ENCODE measurements at regions not wholly inside any gene's neighbourhood (a gene's known extent, or its start where the extent isn't known, plus 50 kb on each side); places are given as distances from the start of the nearest gene placed in this dataset.

DNA sequence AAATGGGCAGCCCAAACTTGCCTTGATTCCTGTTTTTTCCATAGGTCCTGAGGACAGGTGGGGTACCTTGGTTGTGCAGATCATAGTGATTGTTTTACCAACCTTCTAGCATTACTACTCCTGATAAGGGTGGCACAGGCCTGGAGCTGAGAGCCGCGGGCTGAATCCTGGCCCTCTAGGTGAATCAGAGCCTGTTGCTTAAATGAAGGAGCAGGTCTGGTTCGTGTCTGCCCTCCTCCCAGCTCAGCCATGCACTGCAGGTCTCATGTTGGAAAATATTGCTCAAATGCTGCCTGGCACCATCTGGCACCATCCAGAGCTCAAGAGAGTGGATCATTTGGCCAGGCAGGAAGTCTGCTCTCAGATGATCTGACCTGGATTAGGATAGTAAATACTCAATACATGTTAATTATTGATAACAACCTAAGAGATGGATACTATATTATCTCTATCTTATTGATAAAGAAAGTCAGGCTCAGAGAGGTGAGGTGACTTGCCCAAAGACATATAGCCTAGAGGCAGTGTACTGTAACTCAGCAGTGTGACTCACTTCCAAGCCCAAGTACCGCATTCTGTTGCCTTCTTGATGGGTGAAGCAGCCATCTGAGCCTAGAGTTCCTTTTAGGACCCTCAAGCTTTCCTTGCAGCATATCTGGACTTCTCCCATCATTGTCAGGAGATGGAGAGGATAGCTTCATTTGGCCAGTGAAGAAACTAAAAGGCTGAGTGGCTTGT, 104.3 kb upstream of the PITX1 start:
- Histone ChIP-seq H3K4me3 (ENCODE audit: low read length) (no peak overlapping the region), H3K9me3 (ENCODE audit: control insufficient read depth, low read length) (no peaks in the 10 kb centered on the region), H3K27me3 (ENCODE audit: control insufficient read depth, insufficient read depth, low read length) (no peaks in the 10 kb centered on the region), H3K9ac (ENCODE audit: low read length) (no peak overlapping the region), H3K36me3 (ENCODE audit: control insufficient read depth, insufficient read depth, low read length) (no peaks in the 10 kb centered on the region), H3K4me1 (ENCODE audit: control insufficient read depth, insufficient read depth, low read length) (peaks cover 58% of the 10 kb centered on the region)

DNA sequence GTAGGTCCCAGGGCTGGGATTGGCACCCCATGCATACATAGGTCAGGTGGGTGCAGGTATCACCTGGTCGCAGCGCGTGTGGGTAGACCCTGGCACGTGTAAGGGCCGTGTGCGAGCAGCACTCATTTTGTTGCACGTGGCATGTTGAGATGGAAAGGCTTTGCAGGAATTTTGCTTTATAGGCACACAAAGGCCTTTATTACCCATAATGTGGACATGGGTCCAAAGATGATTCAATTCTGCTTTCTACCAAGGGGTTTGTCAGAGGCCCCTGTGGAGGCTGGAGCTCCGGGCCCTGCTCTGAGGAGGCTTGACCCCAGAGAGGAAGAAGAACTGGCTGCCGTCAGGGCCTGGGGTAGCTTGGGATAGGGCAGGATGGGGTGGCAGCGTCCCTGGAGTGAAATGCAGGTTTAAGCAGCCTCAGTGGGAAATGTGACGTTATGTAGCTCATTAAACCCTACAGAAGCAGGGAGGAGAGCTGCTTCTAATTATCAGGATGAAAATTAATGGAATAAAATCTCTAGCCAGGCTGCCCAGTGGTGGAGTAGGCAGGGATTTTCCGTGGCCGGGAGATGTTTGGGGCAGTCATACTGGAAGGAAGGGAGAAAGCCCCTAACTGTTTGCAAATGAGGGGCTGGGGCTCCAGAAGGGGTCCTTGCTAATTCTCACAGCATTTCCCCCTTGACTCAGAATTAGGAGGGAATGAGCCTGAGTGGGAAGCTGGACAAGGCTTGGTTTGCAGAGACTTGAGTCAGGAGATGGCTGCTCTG, 103.3 kb upstream of the PITX1 start:
- Histone ChIP-seq H3K4me3 (ENCODE audit: low read length) (no peak overlapping the region), H3K36me3 (ENCODE audit: control insufficient read depth, insufficient read depth, low read length) (no peaks in the 10 kb centered on the region), H3K27me3 (ENCODE audit: control insufficient read depth, insufficient read depth, low read length) (no peaks in the 10 kb centered on the region), H3K9me3 (ENCODE audit: control insufficient read depth, low read length) (no peaks in the 10 kb centered on the region), H3K9ac (ENCODE audit: low read length) (no peak overlapping the region), H3K4me1 (ENCODE audit: control insufficient read depth, insufficient read depth, low read length) (peaks cover 55% of the 10 kb centered on the region)

GRCh38 chr5:135136546-135136945, 102.5 kb upstream of the PITX1 start:
- Histone ChIP-seq H3K4me3 (ENCODE audit: low read length) (no peak overlapping the region), H3K27me3 (ENCODE audit: control insufficient read depth, insufficient read depth, low read length) (no peaks in the 10 kb centered on the region), H3K9ac (ENCODE audit: low read length) (no peak overlapping the region), H3K4me1 (ENCODE audit: control insufficient read depth, insufficient read depth, low read length) (peaks cover 48% of the 10 kb centered on the region), H3K9me3 (ENCODE audit: control insufficient read depth, low read length) (no peaks in the 10 kb centered on the region), H3K36me3 (ENCODE audit: control insufficient read depth, insufficient read depth, low read length) (no peaks in the 10 kb centered on the region)

- peaks cover 39% of the 10 kb centered on the region for H3K4me1 ChIP-seq (ENCODE audit: control insufficient read depth, insufficient read depth, low read length)
- no peaks in the 10 kb centered on the region for H3K27me3 ChIP-seq (ENCODE audit: control insufficient read depth, insufficient read depth, low read length)
- no peaks in the 10 kb centered on the region for H3K9me3 ChIP-seq (ENCODE audit: control insufficient read depth, low read length)
- no peak overlapping the region for H3K9ac ChIP-seq (ENCODE audit: low read length)
- H3K36me3 ChIP-seq (ENCODE audit: control insufficient read depth, insufficient read depth, low read length): no peaks in the 10 kb centered on the region
- H3K4me3 ChIP-seq (ENCODE audit: low read length): no peak overlapping the region
These were observed 101.7 kb upstream of the PITX1 start for GRCh38 chr5:135135530-135136226.

DNA sequence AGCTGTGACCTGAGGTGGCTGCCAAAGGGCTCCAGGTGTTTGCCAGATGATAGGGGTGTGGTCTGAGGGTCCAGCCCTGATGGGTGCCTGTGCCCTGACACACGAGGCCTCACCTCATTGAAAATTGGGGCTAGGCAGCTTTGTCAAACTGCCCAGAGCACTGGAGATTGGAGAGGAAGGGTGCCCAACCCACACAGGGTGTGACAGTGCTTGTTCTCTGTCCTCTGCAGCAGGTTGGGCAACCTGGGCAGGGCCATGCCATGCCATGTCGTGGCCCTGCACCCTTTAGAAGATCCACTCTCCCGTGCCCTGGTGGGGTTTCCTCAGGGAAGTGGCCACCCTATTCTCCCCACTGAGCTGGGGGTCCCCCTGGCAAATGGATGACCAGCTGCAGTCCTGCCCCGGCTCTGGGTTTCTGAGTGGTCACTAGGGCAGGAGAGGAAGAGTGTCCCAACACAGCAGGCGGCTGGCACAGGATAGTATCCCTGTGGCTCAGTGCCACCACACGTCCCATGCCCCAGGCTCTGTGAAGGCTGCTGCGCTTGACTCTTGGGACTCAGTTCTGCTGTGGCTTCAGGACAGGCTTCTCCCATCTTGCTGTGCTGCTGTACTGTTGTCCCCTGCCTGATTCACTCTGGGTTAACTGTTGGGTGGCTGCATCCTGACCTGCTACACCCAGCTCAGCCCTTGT, 100.8 kb upstream of the PITX1 start:
- Histone ChIP-seq H3K9me3 (ENCODE audit: control insufficient read depth, low read length) (no peaks in the 10 kb centered on the region), H3K36me3 (ENCODE audit: control insufficient read depth, insufficient read depth, low read length) (no peaks in the 10 kb centered on the region), H3K4me1 (ENCODE audit: control insufficient read depth, insufficient read depth, low read length) (peaks cover 31% of the 10 kb centered on the region), H3K4me3 (ENCODE audit: low read length) (no peak overlapping the region), H3K9ac (ENCODE audit: low read length) (no peak overlapping the region), H3K27me3 (ENCODE audit: control insufficient read depth, insufficient read depth, low read length) (no peaks in the 10 kb centered on the region)

- Histone ChIP-seq H3K4me1 (ENCODE audit: control insufficient read depth, insufficient read depth, low read length) (peaks cover 31% of the 10 kb centered on the region), H3K27me3 (ENCODE audit: control insufficient read depth, insufficient read depth, low read length) (no peaks in the 10 kb centered on the region), H3K4me3 (ENCODE audit: low read length) (no peak overlapping the region), H3K9ac (ENCODE audit: low read length) (no peak overlapping the region), H3K36me3 (ENCODE audit: control insufficient read depth, insufficient read depth, low read length) (no peaks in the 10 kb centered on the region), H3K9me3 (ENCODE audit: control insufficient read depth, low read length) (no peaks in the 10 kb centered on the region)
These were observed 99.9 kb upstream of the PITX1 start for GRCh38 chr5:135133698-135134515.

DNA sequence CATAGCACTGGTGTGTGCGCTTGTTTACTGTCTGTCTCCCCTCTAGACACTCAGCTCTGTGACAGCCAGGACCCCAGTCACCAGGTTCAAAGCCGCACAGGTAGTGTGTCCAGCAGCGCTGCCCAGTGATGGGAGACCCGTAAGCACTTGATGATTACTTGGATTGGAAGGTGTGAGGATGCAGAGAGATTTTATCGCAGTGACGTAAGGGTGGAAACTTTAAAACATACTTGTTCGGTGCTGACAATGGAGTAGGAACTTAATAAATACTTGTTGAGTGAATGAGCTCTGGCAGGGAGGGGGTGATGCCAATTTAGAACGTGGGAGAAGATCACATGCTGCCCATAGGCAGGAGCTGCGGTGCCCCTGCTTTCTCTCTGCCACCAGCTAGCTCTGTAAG, 99.2 kb upstream of the PITX1 start:
- H3K4me1 ChIP-seq (ENCODE audit: control insufficient read depth, insufficient read depth, low read length): peaks cover 36% of the 10 kb centered on the region
- H3K27me3 ChIP-seq (ENCODE audit: control insufficient read depth, insufficient read depth, low read length): no peaks in the 10 kb centered on the region
- H3K36me3 ChIP-seq (ENCODE audit: control insufficient read depth, insufficient read depth, low read length): no peaks in the 10 kb centered on the region
- H3K9me3 ChIP-seq (ENCODE audit: control insufficient read depth, low read length): no peaks in the 10 kb centered on the region
- H3K4me3 ChIP-seq (ENCODE audit: low read length): no peak overlapping the region
- H3K9ac ChIP-seq (ENCODE audit: low read length): no peak overlapping the region

DNA sequence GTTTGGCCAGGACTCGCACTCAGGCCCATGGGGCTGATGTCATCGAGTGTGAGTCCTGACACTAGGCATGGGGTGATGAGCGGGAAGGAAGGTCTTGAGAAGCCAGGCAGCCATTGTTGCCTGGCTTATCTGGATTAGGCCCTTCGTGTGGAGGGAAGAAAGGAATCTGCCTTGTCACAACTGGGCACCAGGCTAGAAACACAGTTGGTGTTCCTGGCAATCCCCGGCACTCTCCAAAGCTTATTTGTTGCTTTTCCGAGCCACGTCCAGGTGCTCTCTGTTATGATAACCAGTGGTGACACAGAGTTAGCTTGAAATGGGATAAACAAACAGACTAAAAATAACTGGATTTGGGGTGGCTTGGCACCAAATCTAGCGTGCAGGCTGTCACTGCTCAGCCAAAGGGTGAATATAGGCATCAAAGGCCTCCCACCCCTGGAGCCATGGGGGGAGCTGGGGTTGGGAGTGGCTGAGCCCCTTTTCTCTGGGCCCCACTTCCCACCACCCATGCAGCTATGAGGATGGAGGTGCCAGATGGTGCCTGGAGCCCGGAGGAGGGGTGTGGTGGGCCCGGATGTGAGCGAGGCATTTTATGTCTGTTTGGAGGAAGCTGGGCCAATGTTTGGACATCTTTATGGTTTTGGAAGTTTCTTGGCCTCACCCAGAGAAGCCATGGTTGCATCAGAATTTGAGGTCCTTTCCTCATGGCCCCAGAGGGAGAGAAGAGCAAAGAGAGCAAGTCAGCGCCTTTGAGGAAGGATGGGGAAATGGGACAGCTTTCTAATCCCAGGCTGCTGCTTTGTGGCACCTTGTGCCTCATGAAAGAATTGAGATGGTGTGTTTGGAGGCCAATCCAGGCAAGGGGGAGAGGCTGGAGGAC, 98.0 kb upstream of the PITX1 start:
- Histone ChIP-seq H3K4me3 (ENCODE audit: low read length) (no peak overlapping the region), H3K9ac (ENCODE audit: low read length) (no peak overlapping the region), H3K36me3 (ENCODE audit: control insufficient read depth, insufficient read depth, low read length) (no peaks in the 10 kb centered on the region), H3K4me1 (ENCODE audit: control insufficient read depth, insufficient read depth, low read length) (peaks cover 47% of the 10 kb centered on the region), H3K27me3 (ENCODE audit: control insufficient read depth, insufficient read depth, low read length) (no peaks in the 10 kb centered on the region), H3K9me3 (ENCODE audit: control insufficient read depth, low read length) (no peaks in the 10 kb centered on the region)

DNA sequence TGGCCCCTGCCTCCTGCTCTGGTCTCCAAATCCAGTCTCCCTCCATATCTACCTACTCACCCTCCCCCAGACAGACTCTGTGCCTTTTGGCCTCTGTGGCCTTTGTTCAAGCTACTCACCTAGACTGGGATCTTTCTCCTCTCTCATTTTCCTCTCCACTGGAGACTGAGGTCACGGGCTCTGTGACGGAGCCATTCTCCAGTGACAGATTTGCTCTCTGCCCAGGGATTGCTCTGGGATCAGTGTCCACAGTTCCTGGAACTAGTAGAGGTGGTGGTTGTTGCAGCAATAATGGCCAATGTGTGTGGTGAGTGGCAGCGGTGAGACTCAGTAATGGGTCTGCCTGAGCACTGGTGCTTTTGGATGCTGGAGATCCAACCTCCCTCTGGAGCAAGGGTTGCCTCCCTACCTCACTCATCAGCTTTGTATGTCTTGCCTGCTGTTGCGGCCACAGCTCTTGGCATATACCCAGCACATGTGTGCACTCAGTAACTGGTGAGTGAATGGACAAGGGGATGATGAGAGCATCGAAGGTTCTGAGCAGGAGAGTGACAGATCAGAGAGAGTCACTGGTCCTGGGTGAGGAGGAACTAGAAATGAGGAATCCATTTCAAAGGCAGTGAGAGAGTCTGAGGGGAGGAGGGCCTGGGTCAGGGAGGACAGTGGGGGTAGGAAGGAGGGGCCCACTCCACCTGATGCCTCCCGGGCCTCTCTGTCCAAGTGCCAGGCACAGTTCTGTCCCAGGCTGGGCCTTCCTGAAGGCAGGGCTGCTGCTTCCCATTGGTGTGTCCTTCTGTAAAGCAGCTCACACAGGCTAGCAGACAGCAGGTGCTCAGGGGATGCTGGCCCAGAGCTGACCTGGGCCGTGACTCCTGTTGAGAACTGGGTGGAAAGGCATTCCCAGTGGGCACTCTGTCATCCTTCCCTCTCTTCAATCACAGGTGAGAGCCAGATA, 96.5 kb upstream of the PITX1 start:
- H3K27me3 ChIP-seq (ENCODE audit: control insufficient read depth, insufficient read depth, low read length): no peaks in the 10 kb centered on the region
- H3K36me3 ChIP-seq (ENCODE audit: control insufficient read depth, insufficient read depth, low read length): no peaks in the 10 kb centered on the region
- H3K9me3 ChIP-seq (ENCODE audit: control insufficient read depth, low read length): no peaks in the 10 kb centered on the region
- H3K4me3 ChIP-seq (ENCODE audit: low read length): no peak overlapping the region
- peaks cover 45% of the 10 kb centered on the region for H3K4me1 ChIP-seq (ENCODE audit: control insufficient read depth, insufficient read depth, low read length)
- no peak overlapping the region for H3K9ac ChIP-seq (ENCODE audit: low read length)

- Histone ChIP-seq H3K9me3 (ENCODE audit: control insufficient read depth, low read length) (no peaks in the 10 kb centered on the region), H3K4me1 (ENCODE audit: control insufficient read depth, insufficient read depth, low read length) (peaks cover 32% of the 10 kb centered on the region), H3K9ac (ENCODE audit: low read length) (no peak overlapping the region), H3K27me3 (ENCODE audit: control insufficient read depth, insufficient read depth, low read length) (no peaks in the 10 kb centered on the region), H3K36me3 (ENCODE audit: control insufficient read depth, insufficient read depth, low read length) (no peaks in the 10 kb centered on the region), H3K4me3 (ENCODE audit: low read length) (no peak overlapping the region)
These were observed 95.3 kb upstream of the PITX1 start for GRCh38 chr5:135129307-135129706.
